Caco-2 (cell line): ENCODE measurements at regions not wholly inside any gene's neighbourhood (a gene's known extent, or its start where the extent isn't known, plus 50 kb on each side); places are given as distances from the start of the nearest gene placed in this dataset.
"Not testable (repeated sequence)": the region's sequence is repeated elsewhere in the genome, so short reads cannot be mapped to it uniquely, and the experiment has no call there.

Source experiments
- BruUV-seq: library from RNA; stranded (reverse); fragments of 400-500 nt; replicated peaks from 2 replicates; lab custom pipeline; 2021; lab: Mats Ljungman, UMichigan
- CTCF ChIA-PET: fragments of 300-600 bp; sonication (Branson Sonifier 250); formaldehyde crosslinking; loops from one replicate; lab custom pipeline; 2022; ENCODE audit warnings: antibody characterized with exemption; lab: Charles Lee
- POLR2A ChIA-PET: fragments of 300-600 bp; sonication (Branson Sonifier 250); formaldehyde crosslinking; loops from one replicate; lab custom pipeline; 2022; ENCODE audit warnings: antibody characterized with exemption; lab: Charles Lee
- DNase-seq, 2 experiments: peaks; one replicate each; pipeline versions ENCODE4 v3.0.0 to v3.0.0-alpha.2; 2020 to 2022
- H3K27me3 ChIP-seq: replicated peaks from 2 replicates; pipeline ENCODE4 v1.6.0; 2011; ENCODE audit warnings: low read length; ENCODE audit not compliant: control insufficient read depth, insufficient read depth
- H3K36me3 ChIP-seq: 2 replicates; pipeline ENCODE4 v1.5.1; 2011; ENCODE audit warnings: low read length; ENCODE audit not compliant: control insufficient read depth, insufficient read depth
- H3K4me1 ChIP-seq: fragments of 250-450 bp; sonication (Bioruptor Pico); 2 replicates; pipeline ENCODE4 v1.5.1; 2020; ENCODE audit warnings: mild to moderate bottlenecking
- H3K4me3 ChIP-seq: 2 replicates; pipeline ENCODE4 v1.5.1; 2011; ENCODE audit warnings: low read depth, mild to moderate bottlenecking, control low read depth, low read length
- H3K9me3 ChIP-seq: fragments of 250-450 bp; sonication (Bioruptor Pico); 2 replicates; pipeline ENCODE4 v1.5.1; 2020; ENCODE audit warnings: mild to moderate bottlenecking, moderate library complexity
- H3K27ac Mint-ChIP-seq: one replicate; pipeline ENCODE4 v1.8.0; 2022; ENCODE audit warnings: mixed read lengths; ENCODE audit not compliant: unreplicated experiment
- H3K27me3 Mint-ChIP-seq: one replicate; pipeline ENCODE4 v1.8.0; 2022; ENCODE audit warnings: mixed read lengths; ENCODE audit not compliant: insufficient read depth, unreplicated experiment
- H3K36me3 Mint-ChIP-seq: one replicate; pipeline ENCODE4 v1.8.0; 2022; ENCODE audit warnings: mild to moderate bottlenecking, mixed read lengths; ENCODE audit not compliant: insufficient read depth, unreplicated experiment
- H3K4me1 Mint-ChIP-seq: one replicate; pipeline ENCODE4 v1.8.0; 2022; ENCODE audit warnings: low read depth, mixed read lengths; ENCODE audit not compliant: unreplicated experiment
- H3K4me3 Mint-ChIP-seq: one replicate; pipeline ENCODE4 v1.8.0; 2022; ENCODE audit warnings: mild to moderate bottlenecking, moderate library complexity, mixed read lengths; ENCODE audit not compliant: unreplicated experiment
- H3K9me3 Mint-ChIP-seq: one replicate; pipeline ENCODE4 v1.8.0; 2022; ENCODE audit warnings: mixed read lengths; ENCODE audit not compliant: unreplicated experiment
- intact Hi-C: fragments of 100-400 bp; cut with micrococcal nuclease; formaldehyde crosslinking; loops from one replicate; pipeline ENCODE4 v1.10.0; 2022; ENCODE audit not compliant: unreplicated experiment
- TF ChIP-seq, protein P1 (sequence below), 2 experiments: fragments of 200-600 bp in 1 of 2; IDR thresholded peaks; 1 replicate in 1 of 2; 2 replicates in 1 of 2; pipeline versions ENCODE4 v1.5.1 to v1.8.0; 2011 to 2022; ENCODE audit warnings: antibody characterized with exemption in 1 of 2, control low read depth in 1 of 2, inconsistent platforms in 1 of 2, low read depth in 1 of 2, low read length in 1 of 2, mild to moderate bottlenecking in 1 of 2, moderate library complexity in 1 of 2; ENCODE audit not compliant: insufficient read depth in 1 of 2, severe bottlenecking in 1 of 2, unreplicated experiment in 1 of 2

DNA sequence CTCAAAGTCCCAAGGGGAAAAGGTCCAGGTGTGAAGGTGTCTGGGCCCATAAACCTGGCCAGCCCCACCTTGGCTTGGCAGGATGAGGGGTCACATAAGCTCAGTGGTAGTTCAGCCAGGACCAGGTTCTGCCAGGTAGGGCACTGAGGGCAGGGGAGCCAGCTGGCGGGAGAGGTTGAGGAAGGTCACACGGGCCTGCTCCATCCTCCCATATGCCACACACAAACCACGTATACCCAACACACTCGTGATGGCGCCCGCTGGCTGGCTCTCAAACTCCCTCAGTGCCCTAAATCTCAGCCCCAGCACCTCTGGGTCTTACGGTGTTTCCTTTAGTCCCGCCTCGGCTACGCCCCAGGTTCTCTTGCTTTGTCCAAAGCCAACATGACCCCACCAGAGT, 160.5 kb downstream of the ZFP36L2 start:
- no peak overlapping the region for H3K27ac Mint-ChIP-seq
- ChIA-PET POLR2A (no interaction called here), CTCF (no interaction called here)
- Histone ChIP-seq H3K4me1 (peaks cover 3% of the 10 kb centered on the region; the same call in 1 of the 2 replicates), H3K27me3 (no peaks in the 10 kb centered on the region), H3K4me3 (no peak overlapping the region), H3K36me3 (no peaks in the 10 kb centered on the region), H3K9me3 (peaks cover 12% of the 10 kb centered on the region; the same call in 1 of the 2 replicates)
- peaks cover 38% of the 10 kb centered on the region for H3K9me3 Mint-ChIP-seq
- no peak for DNase-seq
- TF ChIP-seq, protein P1, sequence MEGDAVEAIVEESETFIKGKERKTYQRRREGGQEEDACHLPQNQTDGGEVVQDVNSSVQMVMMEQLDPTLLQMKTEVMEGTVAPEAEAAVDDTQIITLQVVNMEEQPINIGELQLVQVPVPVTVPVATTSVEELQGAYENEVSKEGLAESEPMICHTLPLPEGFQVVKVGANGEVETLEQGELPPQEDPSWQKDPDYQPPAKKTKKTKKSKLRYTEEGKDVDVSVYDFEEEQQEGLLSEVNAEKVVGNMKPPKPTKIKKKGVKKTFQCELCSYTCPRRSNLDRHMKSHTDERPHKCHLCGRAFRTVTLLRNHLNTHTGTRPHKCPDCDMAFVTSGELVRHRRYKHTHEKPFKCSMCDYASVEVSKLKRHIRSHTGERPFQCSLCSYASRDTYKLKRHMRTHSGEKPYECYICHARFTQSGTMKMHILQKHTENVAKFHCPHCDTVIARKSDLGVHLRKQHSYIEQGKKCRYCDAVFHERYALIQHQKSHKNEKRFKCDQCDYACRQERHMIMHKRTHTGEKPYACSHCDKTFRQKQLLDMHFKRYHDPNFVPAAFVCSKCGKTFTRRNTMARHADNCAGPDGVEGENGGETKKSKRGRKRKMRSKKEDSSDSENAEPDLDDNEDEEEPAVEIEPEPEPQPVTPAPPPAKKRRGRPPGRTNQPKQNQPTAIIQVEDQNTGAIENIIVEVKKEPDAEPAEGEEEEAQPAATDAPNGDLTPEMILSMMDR (IDR thresholded peaks at IDR 0.05; ENCODE audit: insufficient read depth in 1 of 2, low read depth in 1 of 2, low read length in 1 of 2, severe bottlenecking in 1 of 2, unreplicated experiment in 1 of 2), result no peak
- no peaks in the 10 kb centered on the region for H3K36me3 Mint-ChIP-seq
- H3K4me3 Mint-ChIP-seq, result no peak overlapping the region
- intact Hi-C loops, result no loop called here
- H3K27me3 Mint-ChIP-seq, result no peaks in the 10 kb centered on the region
- H3K4me1 Mint-ChIP-seq, result peaks cover 12% of the 10 kb centered on the region
- no TSS peak for BruUV-seq

DNA sequence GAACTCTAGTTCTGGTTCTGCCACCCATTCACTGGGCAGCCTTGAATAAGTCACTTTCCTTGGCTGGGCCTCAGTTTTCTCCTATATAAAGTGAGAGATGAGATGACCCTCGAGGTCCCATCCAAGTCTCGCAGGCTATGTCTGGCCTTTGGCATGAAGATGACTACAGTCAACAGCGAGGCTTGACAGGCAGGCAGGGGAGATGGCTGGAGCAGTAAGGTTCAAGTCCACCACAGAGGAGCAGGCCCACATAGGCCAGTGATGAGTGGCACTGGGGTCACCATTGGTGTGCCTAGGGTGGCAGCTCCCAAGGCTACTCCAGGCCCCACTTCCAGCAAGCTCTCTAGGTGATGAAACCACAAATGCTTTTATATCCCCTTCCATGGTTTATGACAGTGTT, 161.4 kb downstream of the ZFP36L2 start:
- peaks cover 3% of the 10 kb centered on the region; the same call in 1 of the 2 replicates for H3K4me1 ChIP-seq
- no peak overlapping the region for H3K4me3 ChIP-seq
- Mint-ChIP-seq H3K9me3 (peaks cover 45% of the 10 kb centered on the region), H3K27me3 (no peaks in the 10 kb centered on the region), H3K4me1 (peaks cover 13% of the 10 kb centered on the region), H3K27ac (no peak overlapping the region), H3K4me3 (no peak overlapping the region), H3K36me3 (no peaks in the 10 kb centered on the region)
- no peaks in the 10 kb centered on the region for H3K36me3 ChIP-seq
- ChIA-PET POLR2A (no interaction called here), CTCF (no interaction called here)
- intact Hi-C loops, result no loop called here
- no TSS peak for BruUV-seq
- no peak for DNase-seq
- TF ChIP-seq, protein P1 (IDR thresholded peaks at IDR 0.05; ENCODE audit: insufficient read depth in 1 of 2, low read depth in 1 of 2, low read length in 1 of 2, severe bottlenecking in 1 of 2, unreplicated experiment in 1 of 2), result no peak
- H3K9me3 ChIP-seq, result peaks cover 12% of the 10 kb centered on the region; the same call in 1 of the 2 replicates
- no peaks in the 10 kb centered on the region for H3K27me3 ChIP-seq

DNA sequence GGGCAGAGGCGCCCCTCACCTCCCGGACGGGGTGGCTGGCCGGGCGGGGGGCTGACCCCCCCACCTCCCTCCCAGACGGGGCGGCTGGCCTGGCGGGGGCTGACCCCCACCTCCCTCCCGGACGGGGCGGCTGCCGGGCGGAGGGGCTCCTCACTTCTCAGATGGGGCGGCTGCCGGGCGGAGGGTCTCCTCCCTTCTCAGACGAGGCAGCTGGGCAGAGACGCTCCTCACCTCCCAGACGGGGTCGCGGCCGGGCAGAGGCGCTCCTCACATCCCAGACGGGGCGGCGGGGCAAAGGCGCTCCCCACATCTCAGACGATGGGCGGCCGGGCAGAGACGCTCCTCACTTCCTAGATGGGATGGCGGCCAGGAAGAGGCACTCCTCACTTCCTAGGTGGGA, 163.3 kb downstream of the ZFP36L2 start:
- DNase-seq, H3K36me3 Mint-ChIP-seq, H3K27me3 ChIP-seq, H3K4me3 Mint-ChIP-seq, H3K4me3 ChIP-seq, CTCF ChIA-PET, BruUV-seq, H3K36me3 ChIP-seq, intact Hi-C loops, H3K27ac Mint-ChIP-seq, POLR2A ChIA-PET, H3K4me1 ChIP-seq, H3K27me3 Mint-ChIP-seq: not testable (repeated sequence)
- peaks cover 12% of the 10 kb centered on the region; the same call in 1 of the 2 replicates for H3K9me3 ChIP-seq
- Mint-ChIP-seq H3K4me1 (peaks cover 13% of the 10 kb centered on the region), H3K9me3 (peaks cover 45% of the 10 kb centered on the region)

DNA sequence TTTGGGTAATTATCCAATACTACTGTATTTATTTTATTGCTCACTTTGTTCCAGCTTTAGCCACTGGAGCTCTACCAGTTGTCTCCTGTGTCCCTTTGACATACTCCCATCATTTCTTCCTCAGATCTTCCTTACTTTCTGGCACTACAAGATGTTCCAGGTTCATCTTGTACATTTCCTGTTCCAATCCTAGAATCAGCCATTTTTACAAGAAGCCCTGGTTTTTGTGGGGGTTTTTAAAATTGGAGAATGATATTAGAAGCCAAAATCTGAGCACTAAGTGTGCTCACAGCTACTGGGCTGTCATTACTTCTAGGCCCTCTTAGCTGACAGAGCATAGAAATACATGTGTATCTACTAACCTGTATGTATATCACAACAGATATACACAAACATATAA, 164.3 kb downstream of the ZFP36L2 start:
- no TSS peak for BruUV-seq
- Mint-ChIP-seq H3K4me3 (no peak overlapping the region), H3K4me1 (peaks cover 17% of the 10 kb centered on the region), H3K27me3 (no peaks in the 10 kb centered on the region), H3K36me3 (no peaks in the 10 kb centered on the region), H3K27ac (no peak overlapping the region), H3K9me3 (peaks cover 40% of the 10 kb centered on the region)
- H3K36me3 ChIP-seq, result no peaks in the 10 kb centered on the region
- H3K4me3 ChIP-seq, result no peak overlapping the region
- DNase-seq, result no peak
- POLR2A ChIA-PET, result no interaction called here
- intact Hi-C loops, result no loop called here
- CTCF ChIA-PET, result no interaction called here
- TF ChIP-seq, protein P1 (IDR thresholded peaks at IDR 0.05; ENCODE audit: insufficient read depth in 1 of 2, low read depth in 1 of 2, low read length in 1 of 2, severe bottlenecking in 1 of 2, unreplicated experiment in 1 of 2), result no peak
- peaks cover 12% of the 10 kb centered on the region; the same call in 1 of the 2 replicates for H3K9me3 ChIP-seq
- H3K4me1 ChIP-seq, result peaks cover 5% of the 10 kb centered on the region; the same call in 1 of the 2 replicates
- no peaks in the 10 kb centered on the region for H3K27me3 ChIP-seq
